HepG2 (cell line): ENCODE measurements at regions not wholly inside any gene's neighbourhood (a gene's known extent, or its start where the extent isn't known, plus 50 kb on each side); places are given as distances from the start of the nearest gene placed in this dataset.

ENCODE experiments used
- ATAC-seq: fragments of 200-7000 bp; cut with Tn5 transposase; 3 replicates; pipeline ENCODE4 v1.9.1; 2020; ENCODE audit warnings: mild to moderate bottlenecking, moderate library complexity
- BruUV-seq: library from RNA; stranded (reverse); fragments of 400-500 nt; replicated peaks from 2 replicates; lab custom pipeline; 2021; lab: Mats Ljungman, UMichigan
- CTCF ChIA-PET: fragments of 300-600 bp; formaldehyde crosslinking; extraction: SDS; loops from one replicate; lab custom pipeline; 2021; ENCODE audit warnings: low total read pairs, inconsistent platforms, low intra/inter-chr PET ratio; lab: Yijun Ruan, JAX
- POLR2A ChIA-PET: fragments of 350-600 bp; sonication (Branson Sonifier 250); formaldehyde crosslinking; loops from one replicate; lab custom pipeline; 2020; ENCODE audit warnings: antibody characterized with exemption, inconsistent platforms; lab: Yijun Ruan, JAX
- DNase-seq: peaks from one replicate; pipeline ENCODE4 v3.0.0-alpha.2; 2015; ENCODE audit warnings: low spot score
- FAIRE-seq: peaks from 3 replicates; lab custom pipeline; 2011; peaks lifted over from hg19 to GRCh38; lab: Jason Lieb, UNC
- H2AFZ ChIP-seq: one replicate; pipeline ENCODE4 v1.6.1; 2011; ENCODE audit warnings: low read length, inconsistent platforms
- H3K27ac ChIP-seq: fragments of 300-600 bp; 3 replicates; pipeline ENCODE4 v1.8.0; 2011; ENCODE audit warnings: mixed run types, mild to moderate bottlenecking, mixed read lengths, low read length, inconsistent platforms; ENCODE audit not compliant: insufficient read depth; ENCODE audit errors: extremely low read length
- H3K27me3 ChIP-seq, 2 experiments: fragments of 200-600 bp in 1 of 2; 2 replicates in 1 of 2; 3 replicates in 1 of 2; pipeline versions ENCODE4 v1.6.0 to v1.8.0; 2011; ENCODE audit warnings: low read length in 2 of 2, mild to moderate bottlenecking in 2 of 2, moderate library complexity in 2 of 2, inconsistent platforms in 1 of 2; ENCODE audit not compliant: insufficient read depth in 2 of 2, control insufficient read depth in 1 of 2
- H3K36me3 ChIP-seq, 2 experiments: fragments of 200-600 bp in 1 of 2; replicated peaks in 1 of 2; 2 replicates in 1 of 2; 3 replicates in 1 of 2; pipeline versions ENCODE4 v1.5.1 to v1.8.0; 2011; ENCODE audit warnings: low read length in 2 of 2, inconsistent platforms in 1 of 2; ENCODE audit not compliant: insufficient read depth in 2 of 2, control insufficient read depth in 1 of 2
- H3K4me1 ChIP-seq: 2 replicates; pipeline ENCODE4 v1.5.1; 2012; ENCODE audit warnings: low read length, inconsistent platforms; ENCODE audit not compliant: insufficient read depth
- H3K4me2 ChIP-seq: 2 replicates; pipeline ENCODE4 v1.6.0; 2011; ENCODE audit warnings: low read depth, low read length, inconsistent platforms
- H3K4me3 ChIP-seq, 3 experiments: fragments of 200-600 bp in 1 of 3; sonication (generic), shearing (Covaris generic) in 1 of 3; replicated peaks in 1 of 3; 2 replicates each; pipeline ENCODE4 v1.5.1; 2011 to 2016; ENCODE audit warnings: low read length in 3 of 3, inconsistent platforms in 2 of 3, low read depth in 2 of 3, mild to moderate bottlenecking in 2 of 3, control low read depth in 1 of 3, mixed read lengths in 1 of 3; ENCODE audit not compliant: insufficient read depth in 1 of 3
- H3K79me2 ChIP-seq: one replicate; pipeline ENCODE4 v1.6.1; 2011; ENCODE audit warnings: low read length, inconsistent platforms; ENCODE audit not compliant: insufficient read depth
- H3K9ac ChIP-seq: 2 replicates; pipeline ENCODE4 v1.6.0; 2011; ENCODE audit warnings: mild to moderate bottlenecking, low read depth, low read length, inconsistent platforms; ENCODE audit not compliant: insufficient read depth
- H3K9me3 ChIP-seq: 2 replicates; pipeline ENCODE4 v1.5.1; 2012; ENCODE audit warnings: mild to moderate bottlenecking, low read length
- H4K20me1 ChIP-seq: 2 replicates; pipeline ENCODE4 v1.6.0; 2011; ENCODE audit warnings: inconsistent platforms, mild to moderate bottlenecking, low read length, moderate library complexity; ENCODE audit not compliant: insufficient read depth
- HES4 ChIP-seq: sonication (generic); formaldehyde crosslinking; IDR thresholded peaks from 2 replicates; pipeline ENCODE4 v1.9.0; 2021; ENCODE audit warnings: mild to moderate bottlenecking, missing genetic modification reagents, borderline replicate concordance
- HNRNPK ChIP-seq: fragments of 200-400 bp; formaldehyde crosslinking; IDR thresholded peaks from 2 replicates; pipeline ENCODE4 v1.6.1; 2018; ENCODE audit warnings: low read length, low read depth, moderate library complexity, mild to moderate bottlenecking; ENCODE audit not compliant: poor library complexity, severe bottlenecking
- KLF11 ChIP-seq: IDR thresholded peaks from 2 replicates; pipeline ENCODE4 v1.6.1; 2016; ENCODE audit warnings: missing compliant biosample characterization
- MAFF ChIP-seq: IDR thresholded peaks from 2 replicates; pipeline ENCODE4 v1.6.1; 2011; ENCODE audit warnings: low read depth, low read length, improper control_type of control experiment
- MAFK ChIP-seq, 2 experiments: IDR thresholded peaks in 1 of 2; conservative IDR thresholded peaks in 1 of 2; 2 replicates each; pipeline ENCODE4 v1.6.1; 2011; ENCODE audit warnings: improper control_type of control experiment in 2 of 2, low read length in 2 of 2
- SNAI1 ChIP-seq: sonication (generic); formaldehyde crosslinking; IDR thresholded peaks from 2 replicates; pipeline ENCODE4 v1.5.0; 2020; ENCODE audit warnings: mild to moderate bottlenecking, missing genetic modification reagents, borderline replicate concordance
- TCF7L2 ChIP-seq: IDR thresholded peaks from 2 replicates; pipeline ENCODE4 v1.6.1; 2011; ENCODE audit warnings: mild to moderate bottlenecking, low read depth, low read length, moderate library complexity
- ZNF136 ChIP-seq: sonication (generic); formaldehyde crosslinking; IDR thresholded peaks from 2 replicates; pipeline ENCODE4 v1.8.1; 2022; ENCODE audit warnings: low read depth, mild to moderate bottlenecking, moderate library complexity, missing genetic modification reagents
- ZNF75D ChIP-seq: sonication (generic); formaldehyde crosslinking; IDR thresholded peaks from 2 replicates; pipeline ENCODE4 v1.8.1; 2023; ENCODE audit warnings: missing genetic modification reagents, mild to moderate bottlenecking, borderline replicate concordance
- ZNF773 ChIP-seq: sonication (generic); formaldehyde crosslinking; IDR thresholded peaks from 2 replicates; pipeline ENCODE4 v1.4.0; 2020; ENCODE audit warnings: missing genetic modification reagents, borderline replicate concordance
- WGBS: methylation state at CpG from one replicate; pipeline ENCODE4 v1.1.6; 2017; ENCODE audit warnings: low lambda C conversion rate; 5-methylcytosine and 5-hydroxymethylcytosine counted together
- in situ Hi-C: cut with HindIII; loops from 2 replicates; pipeline ENCODE4 v1.10.0; 2017; ENCODE audit warnings: low pct_unique_long_range_greater_than_20kb; ENCODE audit not compliant: extremely low pct_ligation_motif_present
- intact Hi-C: fragments of 100-400 bp; cut with micrococcal nuclease; formaldehyde crosslinking; loops from one replicate; pipeline ENCODE4 v1.10.0; 2022; ENCODE audit not compliant: unreplicated experiment
- TF ChIP-seq, protein P1 (sequence below): sonication (generic); formaldehyde crosslinking; IDR thresholded peaks from 2 replicates; pipeline ENCODE4 v1.8.1; 2023; ENCODE audit warnings: mild to moderate bottlenecking, missing genetic modification reagents
- TF ChIP-seq, protein P2 (sequence below): sonication (generic); formaldehyde crosslinking; IDR thresholded peaks from 2 replicates; pipeline ENCODE4 v1.4.0; 2020; ENCODE audit warnings: missing genetic modification reagents
- TF ChIP-seq, protein P3 (sequence below): sonication (generic); formaldehyde crosslinking; IDR thresholded peaks from 2 replicates; pipeline ENCODE4 v1.8.0; 2022; ENCODE audit warnings: missing genetic modification reagents, mild to moderate bottlenecking, moderate library complexity, borderline replicate concordance

DNA sequence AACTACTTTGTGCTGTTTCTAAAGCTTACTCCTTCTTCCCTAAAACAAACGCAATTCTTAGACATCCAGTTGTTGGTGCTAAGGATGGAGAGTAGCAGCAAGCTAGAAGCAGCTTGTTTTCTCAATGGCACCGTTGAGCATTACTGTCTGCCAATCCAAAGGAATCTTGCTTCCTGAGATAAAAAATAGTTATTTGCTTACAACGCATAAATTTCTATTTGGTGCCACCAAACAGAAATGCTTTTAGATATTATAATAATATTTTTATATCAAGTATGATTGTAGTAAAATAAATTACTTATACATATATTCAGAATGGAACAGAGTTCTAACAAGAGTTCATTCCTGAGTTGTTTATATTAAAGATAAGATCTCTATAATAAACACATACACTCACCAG, 434.7 kb downstream of the CPS1 start:
- FAIRE-seq, result no peak
- TF ChIP-seq TCF7L2, result no peak
- 0 out of 2 replicates have a peak, but pooled peaks have one; percentile 13 for TF ChIP-seq MAFF
- peak; percentile 60 to 69 for TF ChIP-seq MAFK (conservative IDR thresholded peaks at IDR 0.05 in 1 of 2, IDR thresholded peaks at IDR 0.05 in 1 of 2; ENCODE audit: low read length in 2 of 2)
- TF ChIP-seq, protein P1, sequence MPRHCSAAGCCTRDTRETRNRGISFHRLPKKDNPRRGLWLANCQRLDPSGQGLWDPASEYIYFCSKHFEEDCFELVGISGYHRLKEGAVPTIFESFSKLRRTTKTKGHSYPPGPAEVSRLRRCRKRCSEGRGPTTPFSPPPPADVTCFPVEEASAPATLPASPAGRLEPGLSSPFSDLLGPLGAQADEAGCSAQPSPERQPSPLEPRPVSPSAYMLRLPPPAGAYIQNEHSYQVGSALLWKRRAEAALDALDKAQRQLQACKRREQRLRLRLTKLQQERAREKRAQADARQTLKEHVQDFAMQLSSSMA (CRISPR knock-in tag), result no peak
- intact Hi-C loops, result no loop called here

DNA sequence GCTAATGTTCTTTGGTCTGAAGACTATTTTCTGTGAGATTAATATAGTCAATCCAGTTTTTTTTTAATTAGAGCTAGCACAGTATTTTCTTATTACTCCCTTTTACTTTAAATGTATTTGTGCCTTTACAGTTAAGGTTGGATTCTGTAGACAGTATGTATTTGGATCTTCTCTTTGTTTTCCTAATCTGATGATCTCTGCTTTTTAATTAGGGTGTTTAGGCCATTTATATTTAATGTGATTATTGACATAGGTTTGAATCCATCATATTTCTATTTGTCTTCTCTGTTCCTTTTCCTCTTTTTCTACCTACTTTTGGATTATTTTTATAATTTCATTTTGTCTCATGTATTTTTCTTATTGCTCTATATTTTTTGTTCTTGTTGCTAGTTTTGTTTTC, 437.7 kb downstream of the CPS1 start:
- ChIA-PET CTCF (no interaction called here), POLR2A (no interaction called here)
- intact Hi-C loops (no loop called here), in situ Hi-C loops (no loop called here)
- Histone ChIP-seq H3K79me2 (no peaks in the 10 kb centered on the region), H3K27me3 (no peaks in the 10 kb centered on the region; a peak in 1 of 5 replicates), H4K20me1 (no peaks in the 10 kb centered on the region), H3K4me3 (no peak overlapping the region), H2AFZ (no peak overlapping the region), H3K9ac (no peak overlapping the region), H3K4me2 (no peak overlapping the region), H3K36me3 (no peaks in the 10 kb centered on the region), H3K4me1 (no peaks in the 10 kb centered on the region), H3K9me3 (no peaks in the 10 kb centered on the region), H3K27ac (no peak overlapping the region)
- DNase-seq, result no peak
- no peak for FAIRE-seq
- ATAC-seq, result no peak
- no TSS peak for BruUV-seq
- no peak for TF ChIP-seq HES4 (CRISPR knock-in tag)
- no peak for TF ChIP-seq ZNF75D (CRISPR knock-in tag)
- TF ChIP-seq SNAI1 (CRISPR knock-in tag), result no peak
- TF ChIP-seq, protein P2, sequence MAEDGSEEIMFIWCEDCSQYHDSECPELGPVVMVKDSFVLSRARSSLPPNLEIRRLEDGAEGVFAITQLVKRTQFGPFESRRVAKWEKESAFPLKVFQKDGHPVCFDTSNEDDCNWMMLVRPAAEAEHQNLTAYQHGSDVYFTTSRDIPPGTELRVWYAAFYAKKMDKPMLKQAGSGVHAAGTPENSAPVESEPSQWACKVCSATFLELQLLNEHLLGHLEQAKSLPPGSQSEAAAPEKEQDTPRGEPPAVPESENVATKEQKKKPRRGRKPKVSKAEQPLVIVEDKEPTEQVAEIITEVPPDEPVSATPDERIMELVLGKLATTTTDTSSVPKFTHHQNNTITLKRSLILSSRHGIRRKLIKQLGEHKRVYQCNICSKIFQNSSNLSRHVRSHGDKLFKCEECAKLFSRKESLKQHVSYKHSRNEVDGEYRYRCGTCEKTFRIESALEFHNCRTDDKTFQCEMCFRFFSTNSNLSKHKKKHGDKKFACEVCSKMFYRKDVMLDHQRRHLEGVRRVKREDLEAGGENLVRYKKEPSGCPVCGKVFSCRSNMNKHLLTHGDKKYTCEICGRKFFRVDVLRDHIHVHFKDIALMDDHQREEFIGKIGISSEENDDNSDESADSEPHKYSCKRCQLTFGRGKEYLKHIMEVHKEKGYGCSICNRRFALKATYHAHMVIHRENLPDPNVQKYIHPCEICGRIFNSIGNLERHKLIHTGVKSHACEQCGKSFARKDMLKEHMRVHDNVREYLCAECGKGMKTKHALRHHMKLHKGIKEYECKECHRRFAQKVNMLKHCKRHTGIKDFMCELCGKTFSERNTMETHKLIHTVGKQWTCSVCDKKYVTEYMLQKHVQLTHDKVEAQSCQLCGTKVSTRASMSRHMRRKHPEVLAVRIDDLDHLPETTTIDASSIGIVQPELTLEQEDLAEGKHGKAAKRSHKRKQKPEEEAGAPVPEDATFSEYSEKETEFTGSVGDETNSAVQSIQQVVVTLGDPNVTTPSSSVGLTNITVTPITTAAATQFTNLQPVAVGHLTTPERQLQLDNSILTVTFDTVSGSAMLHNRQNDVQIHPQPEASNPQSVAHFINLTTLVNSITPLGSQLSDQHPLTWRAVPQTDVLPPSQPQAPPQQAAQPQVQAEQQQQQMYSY (CRISPR knock-in tag), result no peak
- no peak for TF ChIP-seq ZNF773
- TF ChIP-seq KLF11, result no peak
- TF ChIP-seq, protein P3, sequence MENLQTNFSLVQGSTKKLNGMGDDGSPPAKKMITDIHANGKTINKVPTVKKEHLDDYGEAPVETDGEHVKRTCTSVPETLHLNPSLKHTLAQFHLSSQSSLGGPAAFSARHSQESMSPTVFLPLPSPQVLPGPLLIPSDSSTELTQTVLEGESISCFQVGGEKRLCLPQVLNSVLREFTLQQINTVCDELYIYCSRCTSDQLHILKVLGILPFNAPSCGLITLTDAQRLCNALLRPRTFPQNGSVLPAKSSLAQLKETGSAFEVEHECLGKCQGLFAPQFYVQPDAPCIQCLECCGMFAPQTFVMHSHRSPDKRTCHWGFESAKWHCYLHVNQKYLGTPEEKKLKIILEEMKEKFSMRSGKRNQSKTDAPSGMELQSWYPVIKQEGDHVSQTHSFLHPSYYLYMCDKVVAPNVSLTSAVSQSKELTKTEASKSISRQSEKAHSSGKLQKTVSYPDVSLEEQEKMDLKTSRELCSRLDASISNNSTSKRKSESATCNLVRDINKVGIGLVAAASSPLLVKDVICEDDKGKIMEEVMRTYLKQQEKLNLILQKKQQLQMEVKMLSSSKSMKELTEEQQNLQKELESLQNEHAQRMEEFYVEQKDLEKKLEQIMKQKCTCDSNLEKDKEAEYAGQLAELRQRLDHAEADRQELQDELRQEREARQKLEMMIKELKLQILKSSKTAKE (CRISPR knock-in tag), result no peak
- no peak for TF ChIP-seq HNRNPK
- no peak for TF ChIP-seq ZNF136 (CRISPR knock-in tag)

More for the DNA sequence above, 434.7 kb downstream of the CPS1 start:
- no peak for DNase-seq
- Histone ChIP-seq H3K9me3 (no peaks in the 10 kb centered on the region), H3K27ac (no peak overlapping the region), H3K4me1 (no peaks in the 10 kb centered on the region), H3K9ac (no peak overlapping the region), H3K4me3 (no peak overlapping the region), H3K4me2 (no peak overlapping the region), H3K36me3 (no peaks in the 10 kb centered on the region), H4K20me1 (no peaks in the 10 kb centered on the region), H2AFZ (no peak overlapping the region), H3K27me3 (no peaks in the 10 kb centered on the region; a peak in 1 of 5 replicates), H3K79me2 (no peaks in the 10 kb centered on the region)
- POLR2A ChIA-PET, result no interaction called here
- 28% methylated on average over 3 of the region's 3 CpGs for WGBS
- ATAC-seq, result no peak
- CTCF ChIA-PET, result no interaction called here
- in situ Hi-C loops, result no loop called here
- no TSS peak for BruUV-seq
